K562 (cell line): ENCODE measurements at regions not wholly inside any gene's neighbourhood (a gene's known extent, or its start where the extent isn't known, plus 50 kb on each side); places are given as distances from the start of the nearest gene placed in this dataset.

Experiments used
- ATAC-seq: fragments of 200-7000 bp; cut with Tn5 transposase; 3 replicates; pipeline ENCODE4 v1.9.1; 2020; ENCODE audit warnings: moderate library complexity
- BruUV-seq: library from RNA; stranded (reverse); fragments of 400-500 nt; replicated peaks from 2 replicates; lab custom pipeline; 2021; lab: Mats Ljungman, UMichigan
- CTCF ChIA-PET: fragments of 300-600 bp; formaldehyde crosslinking; extraction: SDS; loops from one replicate; lab custom pipeline; 2021; ENCODE audit warnings: low intra/inter-chr PET ratio; lab: Yijun Ruan, JAX
- POLR2A ChIA-PET: fragments of 300-600, 350-650 bp; sonication (Branson Sonifier 250); formaldehyde crosslinking; extraction: SDS; loops from one replicate; lab custom pipeline; 2021; ENCODE audit warnings: antibody characterized with exemption, inconsistent platforms; lab: Yijun Ruan, JAX
- DNase-seq, 4 experiments: peaks; one replicate each; pipeline versions ENCODE4 v3.0.0 to v3.0.0-alpha.2; 2011 to 2018; ENCODE audit warnings: low spot score in 3 of 4, mixed read lengths in 3 of 4; ENCODE audit errors: extremely low read depth in 1 of 4
- FAIRE-seq: peaks from 2 replicates; lab custom pipeline; 2011; peaks lifted over from hg19 to GRCh38; lab: Jason Lieb, UNC
- H2AFZ ChIP-seq: 2 replicates; pipeline ENCODE4 v1.6.0; 2011; ENCODE audit warnings: low read depth, low read length, control low read depth, inconsistent platforms
- H3K27ac ChIP-seq: fragments of 200-600 bp; 3 replicates; pipeline ENCODE4 v1.8.0; 2011; ENCODE audit warnings: low read depth, mild to moderate bottlenecking, control low read depth, inconsistent platforms, low read length, moderate library complexity, mixed read lengths; ENCODE audit errors: extremely low read depth
- H3K27me3 ChIP-seq, 2 experiments: fragments of 300-600 bp in 1 of 2; 2 replicates in 1 of 2; 3 replicates in 1 of 2; pipeline versions ENCODE4 v1.6.0 to v1.8.0; 2011; ENCODE audit warnings: inconsistent platforms in 2 of 2, low read length in 2 of 2, mild to moderate bottlenecking in 1 of 2, mixed read lengths in 1 of 2, moderate library complexity in 1 of 2; ENCODE audit not compliant: control insufficient read depth in 2 of 2, insufficient read depth in 2 of 2
- H3K36me3 ChIP-seq: fragments of 300-600 bp; 3 replicates; pipeline ENCODE4 v1.8.0; 2011; ENCODE audit warnings: mild to moderate bottlenecking, low read length, inconsistent platforms; ENCODE audit not compliant: control insufficient read depth, insufficient read depth
- H3K4me1 ChIP-seq, 2 experiments: fragments of 200-600 bp in 1 of 2; replicated peaks in 1 of 2; 2 replicates in 1 of 2; 3 replicates in 1 of 2; pipeline versions ENCODE4 v1.5.1 to v1.8.0; 2011; ENCODE audit warnings: inconsistent platforms in 2 of 2, low read length in 2 of 2, mild to moderate bottlenecking in 1 of 2, mixed read lengths in 1 of 2, moderate library complexity in 1 of 2; ENCODE audit not compliant: control insufficient read depth in 2 of 2, insufficient read depth in 2 of 2
- H3K4me2 ChIP-seq: 2 replicates; pipeline ENCODE4 v1.6.1; 2011; ENCODE audit warnings: low read length, control low read depth, inconsistent platforms, mixed read lengths; ENCODE audit not compliant: insufficient read depth
- H3K4me3 ChIP-seq: fragments of 200-600 bp; sonication (generic), shearing (Covaris generic); 2 replicates; pipeline ENCODE4 v1.5.1; 2016; ENCODE audit warnings: control low read depth, inconsistent platforms
- H3K79me2 ChIP-seq: fragments of 200-600 bp; 3 replicates; pipeline ENCODE4 v1.8.0; 2011; ENCODE audit warnings: low read length, inconsistent platforms; ENCODE audit not compliant: control insufficient read depth, insufficient read depth
- H3K9ac ChIP-seq, 2 experiments: 2 replicates each; pipeline versions ENCODE4 v1.6.0 to v1.6.1; 2011; ENCODE audit warnings: low read depth in 2 of 2, low read length in 2 of 2, control low read depth in 1 of 2, inconsistent platforms in 1 of 2, mild to moderate bottlenecking in 1 of 2, mixed read lengths in 1 of 2; ENCODE audit not compliant: insufficient read depth in 1 of 2
- H3K9me1 ChIP-seq: one replicate; pipeline ENCODE4 v1.6.0; 2011; ENCODE audit warnings: inconsistent platforms, mild to moderate bottlenecking, low read length, moderate library complexity; ENCODE audit not compliant: control insufficient read depth, insufficient read depth
- H3K9me3 ChIP-seq: replicated peaks from 2 replicates; pipeline ENCODE4 v1.5.1; 2011; ENCODE audit warnings: low read depth, low read length, inconsistent platforms; ENCODE audit not compliant: control insufficient read depth, insufficient read depth
- H4K20me1 ChIP-seq: replicated peaks from 2 replicates; pipeline ENCODE4 v1.6.1; 2011; ENCODE audit warnings: low read length, inconsistent platforms, mixed read lengths; ENCODE audit not compliant: control insufficient read depth, insufficient read depth
- BCOR ChIP-seq: fragments of 450-650 bp; IDR thresholded peaks from 2 replicates; pipeline ENCODE4 v1.6.1; 2016
- BRD9 ChIP-seq: fragments of 450-650 bp; IDR thresholded peaks from 2 replicates; pipeline ENCODE4 v1.6.1; 2018; ENCODE audit warnings: low read depth; ENCODE audit not compliant: partially characterized antibody
- CTCFL ChIP-seq: IDR thresholded peaks from 2 replicates; pipeline ENCODE4 v1.6.1; 2011; ENCODE audit warnings: borderline replicate concordance, low read depth, mild to moderate bottlenecking, moderate library complexity, low read length; ENCODE audit not compliant: insufficient read depth, poor library complexity, severe bottlenecking
- ETV5 ChIP-seq: sonication (generic); formaldehyde crosslinking; IDR thresholded peaks from 2 replicates; pipeline ENCODE4 v1.4.0; 2020; ENCODE audit warnings: low read depth, mild to moderate bottlenecking, missing genetic modification reagents
- HSF4 ChIP-seq: fragments of 250-450 bp; sonication (Bioruptor Pico); IDR thresholded peaks from 2 replicates; pipeline ENCODE4 v2.1.2; 2022; ENCODE audit warnings: mild to moderate bottlenecking, moderate library complexity, borderline replicate concordance
- MTF1 ChIP-seq: fragments of 250-450 bp; sonication (Bioruptor Pico); IDR thresholded peaks from 2 replicates; pipeline ENCODE4 v1.9.0; 2021; ENCODE audit warnings: moderate library complexity, mild to moderate bottlenecking, inconsistent platforms, borderline replicate concordance
- MYC ChIP-seq, 2 experiments: fragments of 250-450 bp in 1 of 2; sonication (Bioruptor Pico) in 1 of 2; IDR thresholded peaks; 2 replicates each; pipeline versions ENCODE4 v1.5.1 to v1.6.1; 2012 to 2021; ENCODE audit warnings: low read depth in 2 of 2, borderline replicate concordance in 1 of 2, improper control_type of control experiment in 1 of 2, low read length in 1 of 2, mild to moderate bottlenecking in 1 of 2, moderate library complexity in 1 of 2
- PCBP2 ChIP-seq: fragments of 200-400 bp; formaldehyde crosslinking; IDR thresholded peaks from 2 replicates; pipeline ENCODE4 v1.6.1; 2018; ENCODE audit warnings: low read length, low read depth, mild to moderate bottlenecking, moderate library complexity; ENCODE audit not compliant: poor library complexity, severe bottlenecking
- ZNF644 ChIP-seq: fragments of 200-800 bp; sonication (Bioruptor generic); IDR thresholded peaks from 2 replicates; pipeline ENCODE4 v1.6.1; 2016; ENCODE audit warnings: low read depth, missing genetic modification characterization, missing compliant biosample characterization
- WGBS: fragments of 100-300 bp; shearing (Covaris generic); methylation state at CpG from one replicate; pipeline ENCODE4 v1.1.6; 2016; ENCODE audit warnings: low coverage, mixed read lengths; ENCODE audit not compliant: insufficient coverage; ENCODE audit errors: missing lambda C conversion rate; 5-methylcytosine and 5-hydroxymethylcytosine counted together
- in situ Hi-C: fragments of 300-500 bp; cut with MboI; formaldehyde crosslinking; loops from 4 replicates; pipeline ENCODE4 v1.15.0; 2018; ENCODE audit warnings: inconsistent platforms, mixed read lengths
- intact Hi-C: fragments of 100-400 bp; cut with micrococcal nuclease; formaldehyde crosslinking; loops from 2 replicates; pipeline ENCODE4 v1.14.2; 2022
- TF ChIP-seq, protein P1 (sequence below): fragments of 250-450 bp; sonication (Bioruptor Pico); IDR thresholded peaks from 2 replicates; pipeline ENCODE4 v1.8.0; 2022; ENCODE audit warnings: inconsistent platforms, mild to moderate bottlenecking, moderate library complexity, borderline replicate concordance

GRCh38 chr10:21162948-21163347 lies 265.8 kb upstream of the NEBL start (continued):
- TF ChIP-seq, protein P1, sequence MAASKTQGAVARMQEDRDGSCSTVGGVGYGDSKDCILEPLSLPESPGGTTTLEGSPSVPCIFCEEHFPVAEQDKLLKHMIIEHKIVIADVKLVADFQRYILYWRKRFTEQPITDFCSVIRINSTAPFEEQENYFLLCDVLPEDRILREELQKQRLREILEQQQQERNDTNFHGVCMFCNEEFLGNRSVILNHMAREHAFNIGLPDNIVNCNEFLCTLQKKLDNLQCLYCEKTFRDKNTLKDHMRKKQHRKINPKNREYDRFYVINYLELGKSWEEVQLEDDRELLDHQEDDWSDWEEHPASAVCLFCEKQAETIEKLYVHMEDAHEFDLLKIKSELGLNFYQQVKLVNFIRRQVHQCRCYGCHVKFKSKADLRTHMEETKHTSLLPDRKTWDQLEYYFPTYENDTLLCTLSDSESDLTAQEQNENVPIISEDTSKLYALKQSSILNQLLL, result no peak
- TF ChIP-seq CTCFL (no peak), BCOR (peak; percentile 96), BRD9 (no peak), HSF4 (CRISPR knock-in tag) (no peak), MYC (IDR thresholded peaks at IDR 0.05; ENCODE audit: low read depth, low read length) (no peak), MYC (CRISPR knock-in tag; IDR thresholded peaks at IDR 0.05; ENCODE audit: borderline replicate concordance, low read depth) (no peak), ZNF644 (no peak)

- Histone ChIP-seq H3K4me1 (peaks cover 0 to 12% of the 10 kb centered on the region in 2 experiments; a peak in 2 of 5 replicates), H3K27me3 (no peaks in the 10 kb centered on the region), H3K4me3 (no peak overlapping the region), H4K20me1 (no peaks in the 10 kb centered on the region), H3K9ac (no peak overlapping the region), H3K36me3 (no peaks in the 10 kb centered on the region), H3K9me3 (no peaks in the 10 kb centered on the region), H3K27ac (no peak overlapping the region), H2AFZ (no peak overlapping the region), H3K9me1 (no peaks in the 10 kb centered on the region), H3K4me2 (no peak overlapping the region), H3K79me2 (no peaks in the 10 kb centered on the region)
- in situ Hi-C loops, result loop anchor here (5.0 kb wide), 1 partner anchor 106 kb away; no protein-coding TSS in a partner anchor
- ATAC-seq, result no peak
- CTCF ChIA-PET, result no interaction called here
- FAIRE-seq, result no peak
- POLR2A ChIA-PET, result interaction anchor here (0.6 to 1.0 kb wide), 4 partner anchors 8 to 294 kb away, joined by 3 to 4 read pairs (median 3); no protein-coding TSS in a partner anchor
- TF ChIP-seq PCBP2 (no peak), ETV5 (no peak), MTF1 (CRISPR knock-in tag) (no peak)
- intact Hi-C loops, result no loop called here
- 51% methylated on average over 2 of the region's 2 CpGs for WGBS
- BruUV-seq, result no TSS peak
- DNase-seq, result no peak
Measured at GRCh38 chr10:21161647-21162046, 264.5 kb upstream of the NEBL start.
